HepG2 (cell line): ENCODE measurements at regions not wholly inside any gene's neighbourhood (a gene's known extent, or its start where the extent isn't known, plus 50 kb on each side); places are given as distances from the start of the nearest gene placed in this dataset.

Experiments
- ARID4A ChIP-seq: sonication (generic); formaldehyde crosslinking; IDR thresholded peaks from 2 replicates; pipeline ENCODE4 v1.5.0; 2020; ENCODE audit warnings: mild to moderate bottlenecking, missing genetic modification reagents, borderline replicate concordance
- ATF7-NPFF ChIP-seq: sonication (generic); formaldehyde crosslinking; IDR thresholded peaks from 2 replicates; pipeline ENCODE4 v1.8.1; 2023; ENCODE audit warnings: mild to moderate bottlenecking, low read depth, missing genetic modification reagents, moderate library complexity
- DR1 ChIP-seq: sonication (generic); formaldehyde crosslinking; IDR thresholded peaks from 2 replicates; pipeline ENCODE4 v1.8.0; 2021; ENCODE audit warnings: mild to moderate bottlenecking, missing genetic modification reagents, inconsistent platforms
- GRHL1 ChIP-seq: sonication (generic); formaldehyde crosslinking; conservative IDR thresholded peaks from 2 replicates; pipeline ENCODE4 v1.8.0; 2022; ENCODE audit warnings: missing genetic modification reagents
- HNF1B ChIP-seq: sonication (generic); formaldehyde crosslinking; IDR thresholded peaks from 2 replicates; pipeline ENCODE4 v1.5.1; 2020; ENCODE audit warnings: mild to moderate bottlenecking, moderate library complexity, missing genetic modification reagents
- KAT7 ChIP-seq: IDR thresholded peaks from 2 replicates; pipeline ENCODE4 v1.6.1; 2018; ENCODE audit warnings: borderline replicate concordance, missing compliant biosample characterization
- MAZ ChIP-seq, 2 experiments: sonication (generic) in 1 of 2; formaldehyde crosslinking in 1 of 2; IDR thresholded peaks; 2 replicates each; pipeline versions ENCODE4 v1.5.0 to v1.6.1; 2012 to 2020; ENCODE audit warnings: low read depth in 2 of 2, mild to moderate bottlenecking in 2 of 2, borderline replicate concordance in 1 of 2, improper control_type of control experiment in 1 of 2, low read length in 1 of 2, missing genetic modification reagents in 1 of 2, moderate library complexity in 1 of 2
- NR2C2 ChIP-seq: sonication (generic); formaldehyde crosslinking; IDR thresholded peaks from 2 replicates; pipeline ENCODE4 v1.4.0; 2020; ENCODE audit warnings: missing genetic modification reagents, mild to moderate bottlenecking, moderate library complexity, borderline replicate concordance
- PHF20 ChIP-seq: sonication (generic); formaldehyde crosslinking; IDR thresholded peaks from 2 replicates; pipeline ENCODE4 v1.5.0; 2020; ENCODE audit warnings: mild to moderate bottlenecking, missing genetic modification reagents
- POLR2A ChIP-seq, 2 experiments: IDR thresholded peaks; 2 replicates each; pipeline ENCODE4 v1.6.1; 2011; ENCODE audit warnings: low read depth in 2 of 2, low read length in 2 of 2, mild to moderate bottlenecking in 1 of 2, moderate library complexity in 1 of 2; ENCODE audit not compliant: insufficient read depth in 1 of 2
- ZFP36 ChIP-seq: fragments of 150-350 bp; IDR thresholded peaks from 2 replicates; pipeline ENCODE4 v1.6.1; 2018; ENCODE audit warnings: borderline replicate concordance, low read length, low read depth; ENCODE audit not compliant: partially characterized antibody
- ZNF18 ChIP-seq: sonication (generic); formaldehyde crosslinking; IDR thresholded peaks from 2 replicates; pipeline ENCODE4 v1.8.0; 2022; ENCODE audit warnings: mild to moderate bottlenecking, missing genetic modification reagents; ENCODE audit not compliant: insufficient replicate concordance

GRCh38 chr15:38072348-38073177 lies 138.1 kb downstream of the TMCO5A start (continued):
- peak; percentile 35 for TF ChIP-seq ZNF18
- 0 out of 2 replicates have a peak, but pooled peaks have one; percentile 19 for TF ChIP-seq ATF7-NPFF (CRISPR knock-in tag)
- TF ChIP-seq HNF1B (CRISPR knock-in tag), result 0 out of 2 replicates have a peak, but pooled peaks have one; percentile 39
- TF ChIP-seq PHF20 (CRISPR knock-in tag), result peak; percentile 61; the same call in 1 of the 2 replicates
- no peak for TF ChIP-seq DR1 (CRISPR knock-in tag)
- TF ChIP-seq GRHL1, result no peak
- TF ChIP-seq POLR2A (IDR thresholded peaks at IDR 0.05; ENCODE audit: insufficient read depth in 1 of 2, low read depth in 2 of 2, low read length in 2 of 2), result peak; percentile 46 to 47; a peak in 3 of 4 replicates
- 0 out of 2 replicates have a peak, but pooled peaks have one; percentile 25 for TF ChIP-seq MAZ (IDR thresholded peaks at IDR 0.05; ENCODE audit: borderline replicate concordance, low read depth, low read length)
- TF ChIP-seq MAZ (CRISPR knock-in tag; IDR thresholded peaks at IDR 0.05; ENCODE audit: low read depth), result no peak
- no peak for TF ChIP-seq KAT7 (CRISPR knock-in tag)
- TF ChIP-seq ZFP36, result no peak
- TF ChIP-seq ARID4A (CRISPR knock-in tag), result no peak; the same call in 1 of the 2 replicates
- no peak for TF ChIP-seq NR2C2 (CRISPR knock-in tag)
